Hypothalamus (tissue), 51 donors: ENCODE measurements at regions not wholly inside any gene's neighbourhood (a gene's known extent, or its start where the extent isn't known, plus 50 kb on each side); places are given as distances from the start of the nearest gene placed in this dataset.

Experiments
- DNase-seq, 51 donors: peaks; one replicate each; lab custom pipeline; 2025; lab: John Stamatoyannopoulos, UW

GRCh38 chr4:141395246-141395830 is 174.6 kb downstream of the ZNF330 start:
- no peak for DNase-seq

- DNase-seq = no peak
These were observed 175.2 kb downstream of the ZNF330 start for GRCh38 chr4:141395919-141396318.

- DNase-seq = no peak
These were observed 182.0 kb downstream of the ZNF330 start for GRCh38 chr4:141402712-141403111.

- DNase-seq = no peak
These were observed 183.1 kb downstream of the ZNF330 start for GRCh38 chr4:141403782-141404181.

GRCh38 chr4:141406237-141406636 is 185.5 kb downstream of the ZNF330 start:
- DNase-seq = no peak

GRCh38 chr4:141409556-141409955 is 188.9 kb downstream of the ZNF330 start:
- DNase-seq = no peak

GRCh38 chr4:141410839-141411238 is 190.1 kb downstream of the ZNF330 start:
- no peak for DNase-seq

GRCh38 chr4:141411936-141412335 is 191.2 kb downstream of the ZNF330 start:
- DNase-seq = no peak

GRCh38 chr4:141413366-141413765 is 192.7 kb downstream of the ZNF330 start:
- DNase-seq = no peak

GRCh38 chr4:141415651-141416050 is 195.0 kb downstream of the ZNF330 start:
- no peak for DNase-seq

- DNase-seq = no peak
These were observed 195.5 kb downstream of the ZNF330 start for GRCh38 chr4:141416219-141416618.

- no peak for DNase-seq
These were observed 196.1 kb downstream of the ZNF330 start for GRCh38 chr4:141416677-141417363.

GRCh38 chr4:141417387-141417786 is 196.7 kb downstream of the ZNF330 start:
- no peak for DNase-seq

GRCh38 chr4:141425124-141425523 is 204.4 kb downstream of the ZNF330 start:
- no peak for DNase-seq

- DNase-seq = no peak
These were observed 207.1 kb downstream of the ZNF330 start for GRCh38 chr4:141427726-141428296.

GRCh38 chr4:141429933-141430332 is 206.4 kb upstream of the IL15 start:
- no peak for DNase-seq

- no peak for DNase-seq
These were observed 205.7 kb upstream of the IL15 start for GRCh38 chr4:141430686-141431085.

- DNase-seq = no peak
These were observed 204.2 kb upstream of the IL15 start for GRCh38 chr4:141432000-141432712.

- no peak for DNase-seq
These were observed 200.7 kb upstream of the IL15 start for GRCh38 chr4:141435446-141436225.

GRCh38 chr4:141439223-141439622 is 197.2 kb upstream of the IL15 start:
- no peak for DNase-seq

GRCh38 chr4:141447761-141448160 is 188.6 kb upstream of the IL15 start:
- no peak for DNase-seq
